ENCODE measurements at regions not wholly inside any gene's neighbourhood (a gene's known extent, or its start where the extent isn't known, plus 50 kb on each side); places are given as distances from the start of the nearest gene placed in this dataset.

DNA sequence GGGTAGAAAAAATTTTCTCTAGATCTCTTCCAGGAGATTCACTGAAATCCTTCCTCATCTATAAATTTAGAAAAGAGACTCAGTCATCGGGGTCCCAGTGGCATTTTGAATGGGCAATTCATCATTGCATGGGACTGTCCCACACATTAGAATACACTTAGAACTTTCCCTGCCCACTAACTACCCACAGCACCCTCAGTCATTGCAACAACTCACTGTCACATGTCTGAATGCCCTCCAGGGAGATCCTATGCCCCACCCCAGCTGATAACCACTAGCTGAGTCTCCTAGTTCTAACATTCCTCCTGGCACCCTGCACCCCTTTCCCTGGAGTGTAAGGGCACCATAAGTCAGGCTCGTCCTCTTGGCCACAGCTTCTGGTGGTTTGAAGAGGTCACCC lies 89.6 kb downstream of the INSIG2 start:
- no peak for DNase-seq (ENCODE audit: low read depth in 4 of 4, low spot score in 3 of 4)

DNA sequence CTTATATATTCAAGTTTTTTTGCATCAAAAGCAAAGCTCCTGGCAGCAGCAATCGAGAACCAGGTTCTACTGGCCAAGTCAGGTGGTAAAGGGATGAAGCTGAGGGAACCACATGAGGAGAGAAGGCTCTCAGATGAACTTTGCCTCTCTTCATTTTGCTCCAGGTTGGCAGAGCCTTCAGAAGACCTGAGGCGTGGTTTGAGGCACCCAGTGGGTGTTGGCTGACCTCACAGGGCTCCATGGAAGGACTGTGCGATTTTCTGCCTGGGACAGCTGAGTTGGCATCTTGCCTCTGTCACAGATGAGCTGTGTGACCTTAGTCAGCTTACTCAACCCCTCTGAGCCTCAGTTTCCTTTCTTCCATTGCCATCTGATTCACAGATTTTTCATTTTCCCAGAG lies 89.0 kb downstream of the INSIG2 start:
- DNase-seq (ENCODE audit: low read depth in 4 of 4, low spot score in 3 of 4) = no peak

DNA sequence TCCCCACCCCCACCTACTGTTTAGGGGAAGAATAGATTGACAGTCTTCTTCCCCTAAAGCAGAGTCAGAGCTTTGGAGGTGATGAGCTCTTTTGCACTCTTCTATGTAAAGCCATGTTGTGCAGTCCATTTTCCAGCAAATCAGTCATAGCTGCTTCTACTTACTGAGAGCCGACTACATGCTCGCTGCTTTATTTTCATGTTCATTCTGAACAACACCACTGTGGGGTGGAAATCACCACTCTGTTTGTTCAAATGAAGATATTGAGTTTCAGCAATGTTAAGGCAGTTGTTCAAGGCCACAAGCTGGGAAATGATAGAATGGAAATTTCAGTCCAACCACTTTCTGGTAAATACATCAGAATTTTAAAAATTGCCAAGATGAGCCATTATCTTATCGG lies 88.3 kb downstream of the INSIG2 start:
- DNase-seq (ENCODE audit: low read depth in 4 of 4, low spot score in 3 of 4) = no peak

DNA sequence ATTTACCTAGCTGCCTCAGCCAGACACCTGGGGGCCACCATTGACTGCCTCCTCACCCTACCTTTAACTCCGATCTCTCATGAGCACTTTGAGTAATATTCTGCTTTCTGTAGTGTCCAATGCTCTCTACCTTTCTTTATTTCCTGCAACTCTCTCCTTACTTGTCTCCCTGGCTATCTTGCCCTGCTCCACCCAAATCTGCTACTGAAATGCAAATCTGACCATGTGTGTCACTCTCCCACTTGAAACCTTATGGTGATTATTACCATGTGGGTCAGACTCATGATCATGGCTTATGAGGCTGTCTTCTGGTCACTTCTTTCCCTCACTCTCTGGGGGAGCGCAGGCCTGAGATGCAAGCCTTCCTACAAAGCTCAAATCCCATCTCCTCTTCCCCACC lies 83.3 kb downstream of the INSIG2 start:
- no peak for DNase-seq (ENCODE audit: low read depth in 4 of 4, low spot score in 3 of 4)

DNA sequence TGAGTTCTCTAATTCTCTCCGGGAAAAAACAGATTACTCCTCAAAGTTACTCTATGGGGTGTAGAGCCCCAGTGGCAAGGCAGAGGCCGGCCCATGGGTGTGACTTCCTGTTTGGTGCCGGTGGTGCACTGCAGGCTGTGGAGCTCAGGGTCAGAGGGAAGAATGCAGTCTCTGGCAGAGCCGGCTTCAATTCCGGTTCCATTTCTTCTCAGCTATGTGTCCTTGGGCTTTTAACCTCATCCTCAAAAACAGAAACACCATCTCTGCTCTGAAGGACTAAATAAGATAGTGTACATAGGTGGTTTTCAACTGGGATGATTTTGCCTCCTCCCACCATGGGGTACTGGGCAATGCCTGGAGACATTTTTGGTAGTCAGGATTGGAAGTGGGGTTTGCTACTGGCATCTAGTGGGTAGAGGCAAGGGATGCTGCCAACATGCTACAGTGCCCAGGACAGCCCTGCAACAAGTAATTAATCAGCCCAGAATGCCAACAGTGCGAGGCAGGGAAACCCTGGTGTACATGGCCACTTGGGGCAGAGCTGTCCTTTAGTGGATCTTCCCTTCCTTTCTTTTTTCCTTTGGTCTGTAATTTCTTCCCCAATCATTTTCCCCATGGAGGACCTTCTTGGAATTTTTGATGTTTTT lies 81.2 kb downstream of the INSIG2 start:
- no peak for DNase-seq (ENCODE audit: low read depth in 4 of 4, low spot score in 3 of 4)

DNA sequence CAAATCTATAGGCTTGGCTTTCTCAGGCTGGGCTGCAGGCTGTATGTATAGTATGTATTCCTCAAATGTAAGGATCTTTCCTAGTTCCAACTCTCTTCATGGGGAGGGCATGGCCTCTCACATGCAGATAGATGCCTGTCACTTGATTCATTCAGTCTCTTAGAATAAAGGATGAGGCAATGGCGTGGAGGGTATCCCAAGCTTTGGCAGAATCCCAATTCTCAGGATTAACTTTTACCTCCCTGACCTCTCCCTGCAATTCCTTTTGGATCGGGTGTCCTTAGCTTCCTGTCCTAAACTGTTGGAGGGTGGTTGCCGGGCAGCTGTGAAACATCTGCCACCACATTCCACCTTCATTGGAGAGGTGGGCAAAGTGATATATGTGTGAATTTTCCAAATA lies 80.3 kb downstream of the INSIG2 start:
- peak in 1 of 4 donors; percentile 18 for DNase-seq (ENCODE audit: low read depth in 4 of 4, low spot score in 3 of 4)

DNA sequence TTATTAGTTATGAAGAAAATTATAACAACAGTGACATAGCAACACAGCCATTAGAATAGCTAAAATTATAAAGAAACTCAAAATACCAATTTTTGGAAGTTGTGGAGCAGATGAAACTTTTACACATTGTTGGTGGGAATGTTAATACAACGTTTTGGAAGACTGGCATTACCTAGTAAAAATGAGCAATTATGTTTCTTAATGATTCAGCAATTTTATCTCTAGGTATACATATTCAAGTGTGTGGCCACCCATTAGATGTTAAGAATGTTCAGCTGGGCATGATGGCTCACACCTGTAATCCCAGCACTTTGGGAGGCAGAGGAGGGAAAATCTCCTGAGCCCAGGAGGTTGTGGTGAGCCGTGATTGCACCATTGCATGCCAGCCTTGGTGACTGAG lies 78.8 kb downstream of the INSIG2 start:
- no peak for DNase-seq (ENCODE audit: low read depth in 4 of 4, low spot score in 3 of 4)

DNA sequence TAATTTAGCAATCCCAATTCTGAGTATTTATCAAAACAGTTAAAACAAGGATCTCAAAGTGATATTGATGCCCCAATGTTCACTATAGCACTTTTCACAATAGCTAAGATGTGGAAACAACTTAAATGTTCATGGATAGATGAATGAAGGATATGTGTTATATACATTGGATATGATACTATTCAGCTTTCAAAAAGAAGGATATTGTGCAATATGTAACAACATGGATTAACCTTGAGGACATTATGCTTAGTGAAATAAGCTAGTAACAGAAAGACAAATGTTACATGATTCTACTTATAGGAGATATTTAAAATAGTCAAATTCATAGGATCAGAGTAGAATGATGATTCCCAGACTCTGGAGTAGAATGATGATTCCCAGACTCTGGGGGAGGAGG lies 78.0 kb downstream of the INSIG2 start:
- no peak for DNase-seq (ENCODE audit: low read depth in 4 of 4, low spot score in 3 of 4)

DNA sequence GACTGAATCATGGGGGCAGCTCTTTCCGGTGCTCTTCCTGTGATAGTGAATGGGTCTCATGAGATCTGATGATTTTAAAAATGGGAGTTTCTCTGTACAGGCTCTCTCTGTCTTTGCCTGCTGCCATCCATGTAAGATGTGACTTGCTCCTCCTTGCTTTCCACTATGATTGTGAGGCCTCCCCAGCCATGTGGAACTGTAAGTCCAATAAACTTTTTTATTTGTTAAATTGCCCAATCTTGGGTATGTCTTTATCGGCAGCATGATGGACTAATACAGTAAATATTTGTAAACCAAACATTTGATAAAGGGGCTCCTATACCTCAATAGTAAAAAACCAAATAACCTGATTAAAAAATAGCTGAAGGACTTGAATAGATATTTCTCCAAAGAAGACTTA lies 77.3 kb downstream of the INSIG2 start:
- no peak for DNase-seq (ENCODE audit: low read depth in 4 of 4, low spot score in 3 of 4)
